HG03354 (cell line): ENCODE measurements at regions not wholly inside any gene's neighbourhood (a gene's known extent, or its start where the extent isn't known, plus 50 kb on each side); places are given as distances from the start of the nearest gene placed in this dataset.

Experiments used
- ATAC-seq: cut with Tn5 transposase; IDR thresholded peaks from one replicate; pipeline ENCODE4 v1.9.1; 2021; ENCODE audit warnings: mild to moderate bottlenecking; ENCODE audit not compliant: unreplicated experiment, poor library complexity, severe bottlenecking

DNA sequence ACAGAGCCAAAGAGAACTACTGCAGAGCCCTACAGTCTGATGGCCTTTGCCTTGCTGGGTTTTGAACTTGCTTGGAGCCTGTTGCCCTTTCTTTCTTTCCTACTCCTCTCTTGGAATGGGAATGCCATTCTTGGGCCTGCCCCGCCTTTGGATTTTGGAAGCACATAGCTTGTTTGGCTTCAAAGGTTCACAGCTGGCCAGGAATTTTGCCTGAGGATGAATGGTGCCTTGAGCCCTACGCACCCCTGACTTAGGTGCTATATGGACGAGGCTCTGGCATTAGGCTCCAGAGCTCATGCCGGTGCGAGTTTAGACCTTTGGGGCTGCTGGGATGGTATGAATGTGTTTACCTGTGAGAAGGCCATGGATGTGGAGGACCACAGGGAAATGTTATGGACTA is 663.3 kb upstream of the HS6ST1 start:
- ATAC-seq, result no peak

- ATAC-seq, result no peak
Observed at GRCh38 chr2:128982670-128983069, 664.0 kb upstream of the HS6ST1 start.

- no peak for ATAC-seq
Observed at GRCh38 chr2:128983094-128983493, 664.4 kb upstream of the HS6ST1 start.

- no peak for ATAC-seq
Observed at GRCh38 chr2:128984081-128984480, 665.4 kb upstream of the HS6ST1 start.

- no peak for ATAC-seq
Observed at GRCh38 chr2:128984855-128985254, 666.2 kb upstream of the HS6ST1 start.

DNA sequence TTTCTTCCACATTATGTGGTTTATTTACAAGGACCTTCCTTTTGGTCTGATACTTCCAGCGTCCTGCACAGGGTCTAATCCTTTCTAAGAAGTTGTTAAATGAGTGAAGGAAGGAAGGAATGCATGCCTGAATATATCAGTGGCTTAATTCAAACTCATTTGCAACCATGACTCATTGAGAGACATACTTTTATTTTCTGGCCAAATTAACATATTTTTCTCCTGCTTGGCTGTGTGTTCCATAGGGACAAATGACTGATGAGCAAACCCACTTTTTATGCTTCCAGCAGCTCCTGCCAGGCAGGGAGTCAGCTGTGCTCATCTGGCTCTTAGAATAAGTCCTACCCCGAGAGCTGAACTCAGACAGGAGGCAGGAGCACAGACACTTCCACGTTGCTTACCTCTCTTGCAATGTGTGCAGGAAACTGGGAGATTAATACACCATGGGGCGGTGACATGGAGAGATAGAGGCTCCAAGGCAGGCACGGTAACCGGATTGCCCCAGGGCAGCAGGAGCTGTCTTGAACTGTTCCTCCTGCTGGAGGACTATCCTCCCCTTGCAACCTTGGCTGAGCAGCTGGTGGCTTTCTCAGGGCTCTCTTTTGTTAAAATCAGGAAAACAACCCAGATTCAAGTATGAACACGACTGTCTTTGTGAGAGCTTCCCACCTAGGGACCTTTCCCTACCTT is 667.5 kb upstream of the HS6ST1 start:
- no peak for ATAC-seq

- no peak for ATAC-seq
Observed at GRCh38 chr2:128986867-128987268, 668.2 kb upstream of the HS6ST1 start.

- no peak for ATAC-seq
Observed at GRCh38 chr2:128988326-128988725, 669.7 kb upstream of the HS6ST1 start.

DNA sequence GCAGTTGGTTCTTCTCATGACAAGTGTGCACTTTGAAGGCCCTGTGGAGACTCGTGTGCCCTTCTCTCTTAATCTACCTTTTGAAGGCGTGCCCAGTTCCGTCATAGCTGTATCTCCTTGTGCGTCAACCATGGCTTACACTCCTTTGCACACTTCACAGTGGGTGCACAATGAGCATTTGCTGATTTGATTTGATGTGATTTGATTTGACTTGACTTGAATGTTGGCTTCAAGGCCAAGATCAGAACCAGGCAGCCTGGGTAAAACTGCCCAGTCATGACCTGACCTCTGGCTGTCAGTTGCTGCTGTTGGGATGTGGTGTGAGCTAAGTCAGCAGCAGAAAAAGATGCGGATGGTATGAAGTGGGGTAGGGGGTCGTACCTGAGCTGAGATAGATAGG is 670.3 kb upstream of the HS6ST1 start:
- no peak for ATAC-seq

DNA sequence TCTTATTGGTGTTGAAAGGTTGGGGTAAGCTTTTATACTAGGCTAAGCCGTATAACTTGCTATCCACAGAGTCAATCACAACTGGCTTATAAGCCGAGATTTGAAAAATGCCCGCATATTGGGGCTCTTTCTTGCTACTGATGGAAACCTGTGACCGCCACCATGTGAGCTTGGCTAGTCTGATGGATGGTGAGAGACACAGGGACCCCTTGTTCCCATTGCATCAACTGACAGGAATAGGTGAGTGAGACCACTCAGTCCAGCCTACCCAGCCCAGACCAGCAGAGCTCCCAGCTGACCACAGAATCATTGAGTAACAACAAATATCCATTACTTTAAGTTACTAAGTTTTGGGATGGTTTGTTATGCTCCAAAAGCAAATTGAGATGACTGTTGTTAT is 676.4 kb upstream of the HS6ST1 start:
- ATAC-seq, result no peak

GRCh38 chr2:128996078-128996477 is 677.4 kb upstream of the HS6ST1 start:
- ATAC-seq, result no peak

GRCh38 chr2:128997166-128997866 is 678.6 kb upstream of the HS6ST1 start:
- no peak for ATAC-seq

DNA sequence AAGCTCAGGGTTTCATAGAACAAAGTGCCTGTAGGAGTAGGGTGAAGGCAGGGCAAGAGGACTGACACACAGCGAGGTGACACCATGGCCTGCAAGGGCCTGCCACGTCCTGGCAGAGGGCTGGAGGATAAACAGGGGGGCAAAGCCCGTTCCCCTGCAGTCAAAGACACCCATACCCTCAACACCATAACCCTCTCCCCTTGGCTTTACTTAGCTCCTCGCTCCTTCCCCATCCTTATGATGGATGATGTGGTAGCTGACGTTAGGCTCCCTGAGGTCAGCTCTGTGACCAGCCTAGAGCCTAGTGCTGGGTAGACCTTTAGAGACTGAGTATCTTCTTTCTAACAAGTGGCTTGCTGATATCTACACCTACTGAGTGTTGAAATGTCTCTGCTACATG is 683.3 kb upstream of the HS6ST1 start:
- ATAC-seq, result no peak

- no peak for ATAC-seq
Observed at GRCh38 chr2:129002751-129003150, 684.1 kb upstream of the HS6ST1 start.

GRCh38 chr2:129004485-129004884 is 685.8 kb upstream of the HS6ST1 start:
- no peak for ATAC-seq

DNA sequence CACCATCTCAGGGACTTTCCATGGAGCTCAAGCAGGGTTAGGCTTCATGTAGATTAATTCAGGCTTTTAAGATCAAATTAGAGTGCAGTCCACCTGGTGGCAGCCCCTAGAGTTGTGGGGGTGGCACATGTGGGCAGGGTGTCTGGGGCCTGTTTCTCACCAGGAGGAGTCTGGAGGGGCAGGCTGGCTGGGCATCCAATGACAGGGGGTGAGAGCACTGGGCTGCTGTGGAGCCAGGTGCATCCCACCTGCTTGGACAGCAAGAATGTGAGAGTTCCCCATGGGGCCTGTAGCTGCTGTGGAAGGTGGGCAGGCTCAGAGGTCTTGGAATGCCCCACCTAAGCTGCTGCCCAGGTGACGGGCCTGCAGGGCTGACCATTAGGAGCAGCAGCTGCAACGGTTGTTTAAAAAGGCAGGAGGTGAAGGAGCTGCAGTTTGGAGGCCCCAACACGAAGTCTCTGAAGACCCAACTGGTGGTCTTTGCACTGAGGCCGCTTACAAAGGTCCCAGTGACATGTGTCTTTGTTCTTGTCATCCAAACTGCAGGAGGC is 686.3 kb upstream of the HS6ST1 start:
- no peak for ATAC-seq

- ATAC-seq, result no peak
Observed at GRCh38 chr2:129006135-129006886, 687.6 kb upstream of the HS6ST1 start.

DNA sequence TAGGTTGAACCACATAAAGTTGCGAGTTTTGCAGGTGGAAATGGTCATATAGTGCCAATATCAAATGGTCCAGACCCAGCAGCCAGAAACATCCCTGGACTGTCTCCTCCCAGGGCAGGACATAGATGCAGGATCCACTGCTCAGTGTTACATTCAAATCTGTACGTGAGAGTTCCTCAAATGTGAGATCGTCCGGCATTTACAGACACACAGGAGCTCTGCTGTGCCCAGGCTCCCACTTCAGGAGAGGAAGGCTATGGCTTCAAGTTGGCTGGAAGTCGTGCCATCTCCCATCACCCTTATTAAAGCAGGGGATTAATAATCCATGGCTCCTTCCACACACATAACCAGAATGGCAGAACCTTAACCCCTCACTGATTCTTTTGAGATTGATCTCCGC is 688.2 kb upstream of the HS6ST1 start:
- no peak for ATAC-seq

DNA sequence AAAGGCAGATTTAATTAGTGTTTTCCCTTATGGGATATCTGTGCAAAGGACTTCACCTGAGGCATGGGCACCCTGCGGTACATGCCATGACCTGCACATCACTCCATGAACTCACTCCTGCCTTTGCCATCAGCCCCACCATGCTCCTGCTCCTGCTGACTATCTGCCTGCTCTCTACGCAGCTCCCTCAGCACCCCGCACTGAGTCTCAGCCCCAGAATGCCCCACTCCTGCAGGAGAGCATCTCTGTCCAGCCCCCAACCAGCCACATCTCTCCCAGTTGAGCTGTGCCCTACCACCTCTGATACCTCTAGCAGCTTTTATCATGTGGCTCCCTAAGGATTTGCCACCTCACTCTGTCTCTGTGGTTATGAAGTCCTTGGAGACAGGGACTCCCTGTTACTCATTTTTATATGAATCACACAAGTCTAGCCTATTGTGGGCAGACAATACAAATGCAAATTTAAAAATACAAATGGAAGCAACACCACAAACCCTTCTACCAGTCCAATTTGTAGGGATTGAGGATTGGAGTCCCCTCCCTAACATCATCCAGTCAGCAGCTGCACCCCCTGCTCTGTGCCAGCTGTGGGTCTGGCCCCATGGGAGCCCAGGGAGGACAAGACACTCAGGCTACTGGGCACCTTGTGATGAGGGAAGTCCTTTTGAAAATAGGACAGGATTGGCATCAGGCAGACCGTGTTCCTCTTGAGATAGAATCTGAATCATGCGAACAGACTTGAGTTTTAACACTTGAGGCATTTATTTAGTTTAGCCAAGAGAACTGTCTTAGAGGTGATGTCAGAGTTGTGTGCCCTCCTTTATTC is 689.6 kb upstream of the HS6ST1 start:
- no peak for ATAC-seq
